ENCODE measurements at regions not wholly inside any gene's neighbourhood (a gene's known extent, or its start where the extent isn't known, plus 50 kb on each side); places are given as distances from the start of the nearest gene placed in this dataset.
"Not testable (repeated sequence)": the region's sequence is repeated elsewhere in the genome, so short reads cannot be mapped to it uniquely, and the experiment has no call there.

DNA sequence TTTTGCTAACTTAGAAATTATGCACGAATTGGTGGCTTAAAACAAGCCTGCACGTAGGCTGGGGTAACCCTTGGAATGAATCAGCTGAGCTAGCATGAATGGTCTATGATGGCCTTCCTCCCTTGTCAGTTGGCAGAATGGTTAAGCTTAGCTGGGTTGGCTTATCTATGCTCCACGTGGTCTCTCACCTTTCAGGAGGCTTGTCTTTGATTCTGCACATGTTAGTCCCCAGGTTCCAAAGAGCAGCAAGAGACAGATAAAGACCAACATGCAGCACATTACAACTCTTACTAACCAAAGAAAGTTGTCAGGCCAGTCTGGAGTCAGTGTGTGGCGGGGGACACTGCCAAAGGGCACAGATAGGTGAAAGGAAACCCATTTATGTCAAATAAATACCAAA lies 700.9 kb upstream of the SYT4 start:
- no peak overlapping the region for H3K9ac ChIP-seq (ENCODE audit: insufficient read depth in 1 of 2, low read length in 2 of 2)
- H3K4me3 ChIP-seq = no peak overlapping the region
- H3K36me3 ChIP-seq (ENCODE audit: control insufficient read depth in 4 of 4, insufficient read depth in 4 of 4, low read length in 4 of 4) = no peaks in the 10 kb centered on the region
- ATAC-seq (ENCODE audit: insufficient read depth, low FRiP score) (no peak), DNase-seq (no peak)
- H3K4me1 ChIP-seq (ENCODE audit: control insufficient read depth in 5 of 5, insufficient read depth in 5 of 5, low read length in 5 of 5) = peaks cover 0 to 5% (median 0%) of the 10 kb centered on the region in 5 donors
- TF ChIP-seq CTCF (IDR thresholded peaks at IDR 0.05; ENCODE audit: control extremely low read depth, extremely low read depth) = no peak
- H3K27me3 ChIP-seq (ENCODE audit: control insufficient read depth in 3 of 3, insufficient read depth in 3 of 3, low read length in 2 of 3) = no peaks in the 10 kb centered on the region
- no peaks in the 10 kb centered on the region for H3K9me3 ChIP-seq (ENCODE audit: control insufficient read depth in 4 of 4, insufficient read depth in 3 of 4, low read length in 3 of 4)
- 86 to 88% methylated on average over 4 of the region's 4 CpGs for WGBS, 2 donors
- no peak overlapping the region for H3K27ac ChIP-seq (ENCODE audit: low read depth in 1 of 2, low read length in 1 of 2)

GRCh38 chr18:43982582-43982981 lies 698.1 kb upstream of the SETBP1 start:
- WGBS, 2 donors = 89 to 91% methylated on average over 4 of the region's 4 CpGs
- Histone ChIP-seq H3K4me3 (no peak overlapping the region), H3K4me1 (ENCODE audit: control insufficient read depth in 5 of 5, insufficient read depth in 5 of 5, low read length in 5 of 5) (no peaks in the 10 kb centered on the region), H3K36me3 (ENCODE audit: control insufficient read depth in 4 of 4, insufficient read depth in 4 of 4, low read length in 4 of 4) (no peaks in the 10 kb centered on the region), H3K27ac (ENCODE audit: low read depth in 1 of 2, low read length in 1 of 2) (no peak overlapping the region), H3K9me3 (ENCODE audit: control insufficient read depth in 4 of 4, insufficient read depth in 3 of 4, low read length in 3 of 4) (peaks cover 0 to 6% (median 0%) of the 10 kb centered on the region in 4 donors), H3K9ac (ENCODE audit: insufficient read depth in 1 of 2, low read length in 2 of 2) (no peak overlapping the region), H3K27me3 (ENCODE audit: control insufficient read depth in 3 of 3, insufficient read depth in 3 of 3, low read length in 2 of 3) (no peaks in the 10 kb centered on the region)
- DNase-seq = no peak
- ATAC-seq (ENCODE audit: insufficient read depth, low FRiP score) = no peak
- TF ChIP-seq CTCF (IDR thresholded peaks at IDR 0.05; ENCODE audit: control extremely low read depth, extremely low read depth) = no peak

GRCh38 chr18:43987061-43987460 lies 693.6 kb upstream of the SETBP1 start:
- H3K27ac ChIP-seq (ENCODE audit: low read depth in 1 of 2, low read length in 1 of 2); ATAC-seq (ENCODE audit: insufficient read depth, low FRiP score); H3K4me3 ChIP-seq; H3K27me3 ChIP-seq (ENCODE audit: control insufficient read depth in 3 of 3, insufficient read depth in 3 of 3, low read length in 2 of 3); H3K9me3 ChIP-seq (ENCODE audit: control insufficient read depth in 4 of 4, insufficient read depth in 3 of 4, low read length in 3 of 4); H3K9ac ChIP-seq (ENCODE audit: insufficient read depth in 1 of 2, low read length in 2 of 2); H3K4me1 ChIP-seq (ENCODE audit: control insufficient read depth in 5 of 5, insufficient read depth in 5 of 5, low read length in 5 of 5); DNase-seq; H3K36me3 ChIP-seq (ENCODE audit: control insufficient read depth in 4 of 4, insufficient read depth in 4 of 4, low read length in 4 of 4): not testable (repeated sequence)
- 83 to 91% methylated on average over 4 of the region's 4 CpGs for WGBS, 2 donors

DNA sequence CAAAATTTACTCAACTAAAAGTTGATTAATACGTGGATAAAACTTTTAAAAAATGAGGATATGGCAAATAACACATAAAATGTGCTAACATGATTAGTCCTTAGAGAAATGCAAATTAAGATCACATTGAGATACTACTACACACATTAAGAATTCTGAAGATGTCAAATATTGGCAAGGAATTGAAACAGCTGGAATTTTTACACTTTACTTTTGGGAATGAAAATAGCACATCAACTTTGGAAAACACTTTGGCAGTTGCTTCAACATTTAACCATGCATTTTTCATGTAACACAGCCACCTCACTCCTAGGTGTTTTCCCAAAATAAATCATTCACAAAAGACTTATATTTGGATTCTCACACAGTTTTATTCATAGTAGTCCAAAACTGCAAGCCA lies 687.9 kb upstream of the SETBP1 start:
- H3K4me1 ChIP-seq (ENCODE audit: control insufficient read depth in 5 of 5, insufficient read depth in 5 of 5, low read length in 5 of 5) = no peaks in the 10 kb centered on the region
- no peak overlapping the region for H3K9ac ChIP-seq (ENCODE audit: insufficient read depth in 1 of 2, low read length in 2 of 2)
- H3K9me3 ChIP-seq (ENCODE audit: control insufficient read depth in 4 of 4, insufficient read depth in 3 of 4, low read length in 3 of 4) = peaks cover 0 to 1% (median 0%) of the 10 kb centered on the region in 4 donors
- ATAC-seq (ENCODE audit: insufficient read depth, low FRiP score) = no peak
- no peaks in the 10 kb centered on the region for H3K27me3 ChIP-seq (ENCODE audit: control insufficient read depth in 3 of 3, insufficient read depth in 3 of 3, low read length in 2 of 3)
- TF ChIP-seq CTCF (IDR thresholded peaks at IDR 0.05; ENCODE audit: control extremely low read depth, extremely low read depth) = no peak
- no peak for DNase-seq
- WGBS, 2 donors = 27 to 67% methylated on average over 1 of the region's 1 CpG
- H3K27ac ChIP-seq (ENCODE audit: low read depth in 1 of 2, low read length in 1 of 2) = no peak overlapping the region
- H3K36me3 ChIP-seq (ENCODE audit: control insufficient read depth in 4 of 4, insufficient read depth in 4 of 4, low read length in 4 of 4) = no peaks in the 10 kb centered on the region
- H3K4me3 ChIP-seq = no peak overlapping the region

Data from lung (tissue), 11 donors.